Uterus (tissue), 3 donors: ENCODE measurements at regions not wholly inside any gene's neighbourhood (a gene's known extent, or its start where the extent isn't known, plus 50 kb on each side); places are given as distances from the start of the nearest gene placed in this dataset.

Experiments
- DNase-seq, 2 donors: peaks; one replicate each; pipeline ENCODE4 v3.0.0-alpha.2; 2019 to 2020
- H3K27ac ChIP-seq, 2 donors: fragments of 200-600 bp; sonication (generic); 1 replicate in 1 of 2; 2 replicates in 1 of 2; pipeline ENCODE4 v1.5.1; 2016 to 2018
- H3K27me3 ChIP-seq, 2 donors: fragments of 200-600 bp; sonication (generic); one replicate each; pipeline ENCODE4 v1.5.1; 2018 to 2019; ENCODE audit warnings: control low read depth in 1 of 2
- H3K36me3 ChIP-seq, 2 donors: fragments of 200-600 bp; sonication (generic); one replicate each; pipeline ENCODE4 v1.5.1; 2019; ENCODE audit warnings: control low read depth in 1 of 2
- H3K4me1 ChIP-seq, 2 donors: fragments of 200-600 bp; sonication (generic); one replicate each; pipeline ENCODE4 v1.5.1; 2018 to 2019; ENCODE audit warnings: control low read depth in 1 of 2
- H3K4me3 ChIP-seq, 2 donors: fragments of 200-600 bp; sonication (generic); 1 replicate in 1 of 2; 2 replicates in 1 of 2; pipeline ENCODE4 v1.5.1; 2018 to 2019; ENCODE audit warnings: mild to moderate bottlenecking in 1 of 2
- H3K9me3 ChIP-seq, 2 donors: fragments of 200-600 bp; sonication (generic); one replicate each; pipeline ENCODE4 v1.5.1; 2019; ENCODE audit warnings: control low read depth in 1 of 2
- POLR2A ChIP-seq, 2 donors: fragments of 450-650 bp; IDR thresholded peaks; one replicate each; pipeline ENCODE4 v1.6.1; 2016; ENCODE audit warnings: antibody characterized with exemption in 2 of 2, mild to moderate bottlenecking in 1 of 2, moderate library complexity in 1 of 2
- intact Hi-C: fragments of 100-400 bp; cut with DNase I; formaldehyde crosslinking; loops from one replicate; pipeline ENCODE4 v1.15.1; 2023; ENCODE audit warnings: low total_unique reads
- TF ChIP-seq, protein P1 (sequence below), 4 experiments: fragments of 200-600 bp in 2 of 4; fragments of 450-650 bp in 2 of 4; sonication (generic) in 2 of 4; IDR thresholded peaks; one replicate each; pipeline ENCODE4 v1.5.1; 2016 to 2019; ENCODE audit warnings: antibody characterized with exemption in 4 of 4, mild to moderate bottlenecking in 2 of 4, moderate library complexity in 1 of 4
- donor health status: DM: yes; HTN: yes; CAD: no.

DNA sequence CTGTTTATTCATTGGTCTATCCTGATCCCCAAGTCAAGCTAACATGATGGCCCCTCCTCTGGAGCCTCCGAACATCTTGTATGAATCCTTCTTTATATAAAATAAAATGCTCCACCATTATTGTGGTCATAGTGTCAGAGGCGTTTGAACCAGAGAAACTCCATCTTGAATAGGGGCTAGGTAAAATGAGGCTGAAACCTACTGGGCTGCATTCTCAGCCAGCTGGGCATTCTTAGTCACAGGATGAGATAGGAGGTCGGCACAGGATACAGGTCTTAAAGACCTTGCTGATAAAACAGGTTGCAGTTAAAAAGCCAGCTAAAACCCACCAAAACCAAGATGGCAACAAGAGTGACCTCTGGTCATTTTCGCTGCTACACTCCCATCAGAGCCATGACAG is 905.8 kb upstream of the AUTS2 start:
- H3K27me3 ChIP-seq = no peaks in the 10 kb centered on the region
- DNase-seq = no peak
- intact Hi-C loops = no loop called here
- no peaks in the 10 kb centered on the region for H3K36me3 ChIP-seq
- H3K27ac ChIP-seq = no peak overlapping the region
- no peaks in the 10 kb centered on the region for H3K4me1 ChIP-seq
- no peak overlapping the region for H3K4me3 ChIP-seq
- TF ChIP-seq POLR2A (IDR thresholded peaks at IDR 0.05) = no peak
- no peaks in the 10 kb centered on the region for H3K9me3 ChIP-seq

DNA sequence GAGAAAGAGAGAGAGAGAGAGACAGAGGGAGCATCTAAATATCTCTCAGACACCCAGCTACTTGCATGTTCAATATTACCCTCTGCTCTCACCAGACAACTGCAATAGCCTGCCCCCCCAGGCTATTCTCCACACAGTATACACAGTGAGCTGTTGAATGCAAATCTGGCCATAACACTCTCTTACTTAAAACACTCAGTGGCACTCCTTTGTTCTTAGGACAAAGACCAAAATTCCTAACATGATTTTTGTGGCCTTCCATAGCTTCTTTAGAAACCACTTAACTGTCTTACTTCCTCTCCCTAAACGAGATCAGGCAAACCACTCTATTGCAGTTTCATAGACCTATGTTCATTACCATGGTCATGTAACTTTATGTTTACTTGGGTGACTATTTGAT is 903.6 kb upstream of the AUTS2 start:
- H3K27me3 ChIP-seq = no peaks in the 10 kb centered on the region
- no peaks in the 10 kb centered on the region for H3K4me1 ChIP-seq
- no peaks in the 10 kb centered on the region for H3K9me3 ChIP-seq
- H3K4me3 ChIP-seq = no peak overlapping the region
- intact Hi-C loops = no loop called here
- TF ChIP-seq, protein P1, sequence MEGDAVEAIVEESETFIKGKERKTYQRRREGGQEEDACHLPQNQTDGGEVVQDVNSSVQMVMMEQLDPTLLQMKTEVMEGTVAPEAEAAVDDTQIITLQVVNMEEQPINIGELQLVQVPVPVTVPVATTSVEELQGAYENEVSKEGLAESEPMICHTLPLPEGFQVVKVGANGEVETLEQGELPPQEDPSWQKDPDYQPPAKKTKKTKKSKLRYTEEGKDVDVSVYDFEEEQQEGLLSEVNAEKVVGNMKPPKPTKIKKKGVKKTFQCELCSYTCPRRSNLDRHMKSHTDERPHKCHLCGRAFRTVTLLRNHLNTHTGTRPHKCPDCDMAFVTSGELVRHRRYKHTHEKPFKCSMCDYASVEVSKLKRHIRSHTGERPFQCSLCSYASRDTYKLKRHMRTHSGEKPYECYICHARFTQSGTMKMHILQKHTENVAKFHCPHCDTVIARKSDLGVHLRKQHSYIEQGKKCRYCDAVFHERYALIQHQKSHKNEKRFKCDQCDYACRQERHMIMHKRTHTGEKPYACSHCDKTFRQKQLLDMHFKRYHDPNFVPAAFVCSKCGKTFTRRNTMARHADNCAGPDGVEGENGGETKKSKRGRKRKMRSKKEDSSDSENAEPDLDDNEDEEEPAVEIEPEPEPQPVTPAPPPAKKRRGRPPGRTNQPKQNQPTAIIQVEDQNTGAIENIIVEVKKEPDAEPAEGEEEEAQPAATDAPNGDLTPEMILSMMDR (IDR thresholded peaks at IDR 0.05) = no peak
- no peak for TF ChIP-seq POLR2A (IDR thresholded peaks at IDR 0.05)
- no peak overlapping the region for H3K27ac ChIP-seq
- DNase-seq = no peak
- H3K36me3 ChIP-seq = no peaks in the 10 kb centered on the region

DNA sequence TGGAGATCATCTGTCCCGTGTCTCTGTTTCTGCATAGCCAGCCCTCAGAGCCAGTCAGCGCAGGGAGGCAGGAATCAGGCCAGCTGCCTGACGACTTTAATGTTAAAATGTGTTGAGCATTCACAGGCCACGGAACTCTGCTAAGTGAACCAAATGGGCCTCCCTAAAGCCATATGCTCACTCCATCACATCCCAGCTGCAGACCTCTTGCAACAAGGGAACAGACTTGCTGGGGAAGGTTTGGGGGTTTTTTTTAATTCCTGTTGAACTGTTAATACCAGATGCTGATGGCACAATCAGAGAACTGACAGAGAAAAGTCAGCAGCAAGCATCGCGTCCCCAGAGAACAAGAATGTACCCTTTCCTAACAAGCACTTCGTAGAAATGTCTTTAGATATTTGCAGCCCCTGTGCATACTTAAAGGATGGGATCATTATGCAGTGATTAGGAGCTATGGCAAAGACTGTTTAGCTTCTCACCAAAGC is 900.4 kb upstream of the AUTS2 start:
- no peaks in the 10 kb centered on the region for H3K9me3 ChIP-seq
- H3K36me3 ChIP-seq = no peaks in the 10 kb centered on the region
- H3K27ac ChIP-seq = no peak overlapping the region
- intact Hi-C loops = no loop called here
- H3K4me1 ChIP-seq = no peaks in the 10 kb centered on the region
- no peak for DNase-seq
- H3K27me3 ChIP-seq = no peaks in the 10 kb centered on the region
- TF ChIP-seq, protein P1 (IDR thresholded peaks at IDR 0.05) = no peak
- no peak for TF ChIP-seq POLR2A (IDR thresholded peaks at IDR 0.05)
- no peak overlapping the region for H3K4me3 ChIP-seq

DNA sequence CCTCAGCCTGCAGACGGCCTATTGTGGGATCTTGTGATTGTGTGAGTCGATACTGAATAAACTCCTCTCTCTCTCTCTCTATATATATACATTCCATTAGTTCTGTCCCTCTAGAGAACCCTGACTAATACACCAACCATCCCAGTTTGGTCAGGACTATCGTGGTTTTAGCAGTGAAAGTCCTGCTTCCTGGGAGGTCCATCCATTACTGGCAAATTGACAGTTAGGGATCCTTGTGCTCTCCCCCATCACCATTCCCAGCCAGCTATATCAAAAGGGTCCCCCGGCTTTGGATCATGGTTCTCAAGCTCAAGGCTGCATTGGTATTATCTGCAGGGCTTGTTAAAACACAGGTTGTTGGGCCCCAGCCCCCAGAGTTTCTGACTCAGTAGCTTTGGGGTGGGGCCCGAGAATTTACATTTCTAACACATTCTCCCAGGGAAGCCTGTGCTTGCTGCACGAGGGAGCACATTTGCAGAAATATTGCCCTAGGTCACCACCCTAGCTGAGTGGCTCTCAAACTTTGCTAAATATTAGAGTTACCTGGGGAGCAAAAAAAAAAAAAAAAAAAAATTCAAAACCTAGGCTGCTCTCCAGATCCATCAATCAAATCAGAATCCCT is 899.1 kb upstream of the AUTS2 start:
- no peaks in the 10 kb centered on the region for H3K36me3 ChIP-seq

DNA sequence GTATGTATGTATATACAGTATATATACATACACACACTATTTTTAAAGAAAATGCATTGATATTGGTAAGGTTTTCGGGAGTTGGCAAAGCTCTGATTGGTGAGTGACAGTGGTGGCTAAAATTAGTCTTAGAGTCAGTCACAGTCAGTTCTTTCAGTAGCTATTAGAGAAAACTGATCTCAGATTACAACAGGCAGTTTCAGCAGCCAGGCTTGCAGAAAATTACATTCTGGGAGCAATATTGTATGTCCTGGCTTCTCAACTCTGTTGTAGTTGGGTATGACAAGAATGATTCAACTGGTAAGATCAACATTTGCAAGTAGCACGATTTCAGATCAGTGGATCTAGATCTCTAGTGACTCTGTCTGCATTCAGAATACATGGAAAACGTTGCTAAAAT is 897.9 kb upstream of the AUTS2 start:
- Histone ChIP-seq H3K27me3 (no peaks in the 10 kb centered on the region), H3K9me3 (no peaks in the 10 kb centered on the region), H3K27ac (no peak overlapping the region), H3K4me3 (no peak overlapping the region), H3K4me1 (no peaks in the 10 kb centered on the region), H3K36me3 (no peaks in the 10 kb centered on the region)
- no peak for DNase-seq
- intact Hi-C loops = no loop called here
- TF ChIP-seq, protein P1 (IDR thresholded peaks at IDR 0.05) = no peak
- no peak for TF ChIP-seq POLR2A (IDR thresholded peaks at IDR 0.05)

More for the DNA sequence above, 899.1 kb upstream of the AUTS2 start:
- Histone ChIP-seq H3K27ac (no peak overlapping the region), H3K27me3 (no peaks in the 10 kb centered on the region), H3K9me3 (no peaks in the 10 kb centered on the region), H3K4me3 (no peak overlapping the region), H3K4me1 (no peaks in the 10 kb centered on the region)
- intact Hi-C loops = no loop called here
- DNase-seq = no peak
- TF ChIP-seq POLR2A (IDR thresholded peaks at IDR 0.05) = no peak

DNA sequence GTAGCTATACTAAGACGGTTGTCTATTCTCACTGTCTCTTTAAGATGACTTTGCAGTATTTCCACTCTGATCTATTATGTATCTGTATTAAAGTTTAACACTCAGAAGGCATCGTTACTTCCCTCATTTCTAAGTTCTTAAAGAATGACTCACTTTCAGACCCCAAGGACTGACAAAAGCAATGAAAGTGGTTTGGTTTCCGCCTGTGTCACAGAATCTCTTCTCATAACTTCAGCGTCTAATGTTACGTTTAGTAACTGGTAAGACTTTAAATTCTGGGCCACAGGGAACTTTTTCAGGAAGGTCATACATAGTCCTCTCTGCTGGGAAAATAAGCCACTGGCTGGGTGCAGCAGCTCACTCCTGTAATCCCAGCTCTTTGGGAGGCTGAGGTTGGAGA is 892.0 kb upstream of the AUTS2 start:
- H3K4me1 ChIP-seq = no peaks in the 10 kb centered on the region
- TF ChIP-seq, protein P1 (IDR thresholded peaks at IDR 0.05) = no peak
- no peaks in the 10 kb centered on the region for H3K36me3 ChIP-seq
- intact Hi-C loops = no loop called here
- H3K27me3 ChIP-seq = no peaks in the 10 kb centered on the region
- H3K27ac ChIP-seq = no peak overlapping the region
- no peak overlapping the region for H3K4me3 ChIP-seq
- H3K9me3 ChIP-seq = no peaks in the 10 kb centered on the region
- no peak for DNase-seq
